ENCODE measurements at regions not wholly inside any gene's neighbourhood (a gene's known extent, or its start where the extent isn't known, plus 50 kb on each side); places are given as distances from the start of the nearest gene placed in this dataset.
"Not testable (repeated sequence)": the region's sequence is repeated elsewhere in the genome, so short reads cannot be mapped to it uniquely, and the experiment has no call there.

GRCh38 chr2:189231719-189232323, 52.3 kb upstream of the COL5A2 start:
- DNase-seq (ENCODE audit: low read depth in 1 of 2, low spot score in 1 of 2): no peak

- DNase-seq (ENCODE audit: low read depth in 1 of 2, low spot score in 1 of 2): no peak
Measured at GRCh38 chr2:189232759-189233406, 53.3 kb upstream of the COL5A2 start.

GRCh38 chr2:189233527-189233926, 54.0 kb upstream of the COL5A2 start:
- DNase-seq (ENCODE audit: low read depth in 1 of 2, low spot score in 1 of 2): no peak

- no peak for DNase-seq (ENCODE audit: low read depth in 1 of 2, low spot score in 1 of 2)
Measured at GRCh38 chr2:189234991-189235390, 55.4 kb upstream of the COL5A2 start.

- no peak for DNase-seq (ENCODE audit: low read depth in 1 of 2, low spot score in 1 of 2)
Measured at GRCh38 chr2:189236066-189236465, 56.5 kb upstream of the COL5A2 start.

GRCh38 chr2:189238903-189239302, 59.3 kb upstream of the COL5A2 start:
- no peak for DNase-seq (ENCODE audit: low read depth in 1 of 2, low spot score in 1 of 2)

GRCh38 chr2:189243843-189244242, 64.3 kb upstream of the COL5A2 start:
- not testable (repeated sequence) for DNase-seq (ENCODE audit: low read depth in 1 of 2, low spot score in 1 of 2)

- DNase-seq (ENCODE audit: low read depth in 1 of 2, low spot score in 1 of 2): no peak
Measured at GRCh38 chr2:189247276-189247675, 67.7 kb upstream of the COL5A2 start.

GRCh38 chr2:189248141-189248540, 68.6 kb upstream of the COL5A2 start:
- DNase-seq (ENCODE audit: low read depth in 1 of 2, low spot score in 1 of 2): no peak

GRCh38 chr2:189249171-189249570, 69.6 kb upstream of the COL5A2 start:
- DNase-seq (ENCODE audit: low read depth in 1 of 2, low spot score in 1 of 2): no peak

- DNase-seq (ENCODE audit: low read depth in 1 of 2, low spot score in 1 of 2): no peak
Measured at GRCh38 chr2:189249901-189250300, 70.3 kb upstream of the COL5A2 start.

GRCh38 chr2:189252991-189253675, 73.6 kb upstream of the COL5A2 start:
- DNase-seq (ENCODE audit: low read depth in 1 of 2, low spot score in 1 of 2): no peak

GRCh38 chr2:189253836-189254235, 74.3 kb upstream of the COL5A2 start:
- no peak for DNase-seq (ENCODE audit: low read depth in 1 of 2, low spot score in 1 of 2)

- no peak for DNase-seq (ENCODE audit: low read depth in 1 of 2, low spot score in 1 of 2)
Measured at GRCh38 chr2:189254268-189254883, 74.8 kb upstream of the COL5A2 start.

- DNase-seq (ENCODE audit: low read depth in 1 of 2, low spot score in 1 of 2): no peak
Measured at GRCh38 chr2:189255711-189256110, 76.2 kb upstream of the COL5A2 start.

GRCh38 chr2:189258616-189259365, 79.2 kb upstream of the COL5A2 start:
- DNase-seq (ENCODE audit: low read depth in 1 of 2, low spot score in 1 of 2): no peak

- DNase-seq (ENCODE audit: low read depth in 1 of 2, low spot score in 1 of 2): no peak
Measured at GRCh38 chr2:189260361-189260814, 80.8 kb upstream of the COL5A2 start.

GRCh38 chr2:189261431-189261841, 81.9 kb upstream of the COL5A2 start:
- no peak for DNase-seq (ENCODE audit: low read depth in 1 of 2, low spot score in 1 of 2)

GRCh38 chr2:189261916-189262315, 82.4 kb upstream of the COL5A2 start:
- no peak for DNase-seq (ENCODE audit: low read depth in 1 of 2, low spot score in 1 of 2)

- no peak for DNase-seq (ENCODE audit: low read depth in 1 of 2, low spot score in 1 of 2)
Measured at GRCh38 chr2:189265696-189266320, 86.2 kb upstream of the COL5A2 start.

GRCh38 chr2:189267491-189267890, 87.9 kb upstream of the COL5A2 start:
- no peak for DNase-seq (ENCODE audit: low read depth in 1 of 2, low spot score in 1 of 2)
